SK-N-SH (cell line): ENCODE measurements at regions not wholly inside any gene's neighbourhood (a gene's known extent, or its start where the extent isn't known, plus 50 kb on each side); places are given as distances from the start of the nearest gene placed in this dataset.

ENCODE experiments used
- CTCF ChIA-PET: fragments of 300-600, 350-600 bp; formaldehyde crosslinking; extraction: SDS; loops from one replicate; lab custom pipeline; 2021; lab: Yijun Ruan, JAX
- POLR2A ChIA-PET: fragments of 350-600 bp; sonication (Branson Sonifier 250); formaldehyde crosslinking; extraction: SDS; loops from one replicate; lab custom pipeline; 2020; ENCODE audit warnings: antibody characterized with exemption, inconsistent platforms; lab: Yijun Ruan, JAX
- DNase-seq: peaks from one replicate; pipeline ENCODE4 v3.0.0; 2012
- H2AFZ ChIP-seq: fragments of 200-600 bp; sonication (generic); 2 replicates; pipeline ENCODE4 v1.8.1; 2016; ENCODE audit warnings: antibody characterized with exemption, mild to moderate bottlenecking, low read depth
- H3F3A ChIP-seq: fragments of 200-600 bp; sonication (generic); replicated peaks from 2 replicates; pipeline ENCODE3; 2016; ENCODE audit warnings: antibody characterized with exemption, mild to moderate bottlenecking; ENCODE audit not compliant: insufficient read depth
- H3K27ac ChIP-seq, 2 experiments: fragments of 200-500 bp in 1 of 2; fragments of 200-600 bp in 1 of 2; sonication (Bioruptor generic) in 1 of 2; sonication (generic), shearing (Covaris generic) in 1 of 2; 2 replicates each; pipeline versions ENCODE4 v1.5.1 to v1.6.1; 2014 to 2016; ENCODE audit warnings: low read depth in 2 of 2, inconsistent platforms in 1 of 2, low read length in 1 of 2, mild to moderate bottlenecking in 1 of 2, mixed read lengths in 1 of 2
- H3K27me3 ChIP-seq: fragments of 200-600 bp; sonication (generic), shearing (Covaris generic); 2 replicates; pipeline ENCODE4 v1.6.1; 2016; ENCODE audit warnings: mixed run types; ENCODE audit not compliant: insufficient read depth
- H3K36me3 ChIP-seq, 2 experiments: fragments of 200-500 bp in 1 of 2; fragments of 200-600 bp in 1 of 2; sonication (Bioruptor generic) in 1 of 2; sonication (generic) in 1 of 2; replicated peaks in 1 of 2; 2 replicates each; pipeline versions ENCODE3 to v1.5.1; 2014 to 2016; ENCODE audit warnings: low read length in 1 of 2, mild to moderate bottlenecking in 1 of 2; ENCODE audit not compliant: insufficient read depth in 2 of 2, control insufficient read depth in 1 of 2
- H3K4me1 ChIP-seq, 2 experiments: fragments of 200-500 bp in 1 of 2; fragments of 200-600 bp in 1 of 2; sonication (Bioruptor generic) in 1 of 2; sonication (generic), shearing (Covaris generic) in 1 of 2; 2 replicates each; pipeline versions ENCODE4 v1.5.1 to v1.6.1; 2014 to 2016; ENCODE audit warnings: low read depth in 1 of 2, low read length in 1 of 2, mixed run types in 1 of 2; ENCODE audit not compliant: insufficient read depth in 2 of 2, control insufficient read depth in 1 of 2
- H3K4me2 ChIP-seq: fragments of 200-600 bp; sonication (generic), shearing (Covaris generic); 2 replicates; pipeline ENCODE4 v1.6.1; 2017; ENCODE audit warnings: mixed run types
- H3K4me3 ChIP-seq, 2 experiments: fragments of 200-500 bp in 1 of 2; fragments of 200-600 bp in 1 of 2; sonication (Bioruptor generic) in 1 of 2; sonication (generic), shearing (Covaris generic) in 1 of 2; 2 replicates each; pipeline versions ENCODE4 v1.5.1 to v1.8.1; 2014 to 2016; ENCODE audit warnings: low read depth in 2 of 2, inconsistent platforms in 1 of 2, low read length in 1 of 2, mild to moderate bottlenecking in 1 of 2, mixed read lengths in 1 of 2, moderate library complexity in 1 of 2
- H3K79me2 ChIP-seq: fragments of 200-600 bp; sonication (generic); 2 replicates; pipeline ENCODE4 v1.8.1; 2017; ENCODE audit warnings: mild to moderate bottlenecking; ENCODE audit not compliant: insufficient read depth
- H3K9ac ChIP-seq: fragments of 200-600 bp; sonication (generic); 2 replicates; pipeline ENCODE4 v1.6.1; 2017; ENCODE audit warnings: mixed run types
- H3K9me2 ChIP-seq: fragments of 200-600 bp; sonication (generic); 2 replicates; pipeline ENCODE4 v1.6.1; 2017; ENCODE audit warnings: mixed run types
- H3K9me3 ChIP-seq: fragments of 200-600 bp; sonication (generic); 2 replicates; pipeline ENCODE4 v1.6.1; 2017; ENCODE audit warnings: mixed run types, mild to moderate bottlenecking, moderate library complexity
- H4K20me1 ChIP-seq: fragments of 200-600 bp; sonication (generic); 2 replicates; pipeline ENCODE4 v1.6.1; 2017; ENCODE audit warnings: mild to moderate bottlenecking, mixed run types; ENCODE audit not compliant: insufficient read depth
- GABPA ChIP-seq: IDR thresholded peaks from 2 replicates; pipeline ENCODE4 v1.4.0; 2012; ENCODE audit warnings: low read depth, mild to moderate bottlenecking
- GATA2 ChIP-seq: sonication (generic); formaldehyde crosslinking; IDR thresholded peaks from 2 replicates; pipeline ENCODE4 v1.5.0; 2020; ENCODE audit warnings: mild to moderate bottlenecking, missing genetic modification reagents
- NFIC ChIP-seq: IDR thresholded peaks from 2 replicates; pipeline ENCODE4 v1.4.0; 2012; ENCODE audit warnings: borderline replicate concordance
- RAD21 ChIP-seq: IDR thresholded peaks from 2 replicates; pipeline ENCODE4 v1.6.1; 2012; ENCODE audit warnings: mild to moderate bottlenecking, low read length
- RCOR1 ChIP-seq: fragments of 150-350 bp; IDR thresholded peaks from 2 replicates; pipeline ENCODE4 v1.6.1; 2017; ENCODE audit warnings: antibody characterized with exemption, low read length
- SIN3A ChIP-seq: IDR thresholded peaks from 2 replicates; pipeline ENCODE4 v1.6.1; 2012; ENCODE audit warnings: low read depth, mild to moderate bottlenecking, low read length, moderate library complexity, borderline replicate concordance
- TAF1 ChIP-seq: IDR thresholded peaks from 2 replicates; pipeline ENCODE4 v1.6.1; 2012; ENCODE audit warnings: low read depth, mild to moderate bottlenecking, low read length, moderate library complexity, borderline replicate concordance
- WGBS: methylation state at CpG from one replicate; pipeline ENCODE4 v1.1.6; 2017; ENCODE audit warnings: low lambda C conversion rate; 5-methylcytosine and 5-hydroxymethylcytosine counted together
- TF ChIP-seq, protein P1 (sequence below): IDR thresholded peaks from 2 replicates; pipeline ENCODE4 v1.4.0; 2012; ENCODE audit warnings: low read depth, borderline replicate concordance
- TF ChIP-seq, protein P2 (sequence below): fragments of 150-350 bp; IDR thresholded peaks from 2 replicates; pipeline ENCODE4 v1.6.1; 2017; ENCODE audit warnings: antibody characterized with exemption, low read length, low read depth, borderline replicate concordance
- TF ChIP-seq, protein P3 (sequence below): fragments of 200-600 bp; sonication (generic); IDR thresholded peaks from 2 replicates; pipeline ENCODE4 v1.6.1; 2017; ENCODE audit warnings: antibody characterized with exemption, mild to moderate bottlenecking, moderate library complexity
- TF ChIP-seq, protein P4 (sequence below): IDR thresholded peaks from 2 replicates; pipeline ENCODE4 v1.4.0; 2012; ENCODE audit warnings: low read depth, borderline replicate concordance
- TF ChIP-seq, protein P5 (sequence below): IDR thresholded peaks from 2 replicates; pipeline ENCODE4 v1.4.0; 2012; ENCODE audit warnings: low read depth
- TF ChIP-seq, protein P6 (sequence below): IDR thresholded peaks from 2 replicates; pipeline ENCODE4 v1.6.1; 2012; ENCODE audit warnings: mild to moderate bottlenecking, low read depth, low read length, moderate library complexity

DNA sequence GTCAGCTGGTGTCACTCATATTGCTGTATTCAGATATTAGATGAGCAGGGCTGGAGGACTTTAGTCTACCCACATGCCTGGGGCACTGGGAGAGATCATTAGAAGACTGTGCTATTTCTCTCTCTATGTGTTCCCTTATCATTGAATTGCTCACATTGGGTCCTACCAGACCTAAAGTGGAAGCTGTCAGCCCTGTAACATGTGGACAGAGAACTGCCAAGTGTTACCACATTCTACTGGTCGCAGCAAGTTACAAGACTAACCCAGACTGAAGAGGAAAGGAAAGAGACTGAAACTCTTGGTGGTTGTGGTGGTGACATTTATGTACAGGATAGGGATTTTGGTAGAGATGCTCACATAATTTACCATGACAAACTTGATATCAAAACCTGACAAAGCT lies 627.1 kb upstream of the FZD8 start (continued):
- TF ChIP-seq, protein P1, sequence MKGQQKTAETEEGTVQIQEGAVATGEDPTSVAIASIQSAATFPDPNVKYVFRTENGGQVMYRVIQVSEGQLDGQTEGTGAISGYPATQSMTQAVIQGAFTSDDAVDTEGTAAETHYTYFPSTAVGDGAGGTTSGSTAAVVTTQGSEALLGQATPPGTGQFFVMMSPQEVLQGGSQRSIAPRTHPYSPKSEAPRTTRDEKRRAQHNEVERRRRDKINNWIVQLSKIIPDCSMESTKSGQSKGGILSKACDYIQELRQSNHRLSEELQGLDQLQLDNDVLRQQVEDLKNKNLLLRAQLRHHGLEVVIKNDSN: no peak
- TF ChIP-seq SIN3A (no peak), RAD21 (no peak)
- TF ChIP-seq, protein P2, sequence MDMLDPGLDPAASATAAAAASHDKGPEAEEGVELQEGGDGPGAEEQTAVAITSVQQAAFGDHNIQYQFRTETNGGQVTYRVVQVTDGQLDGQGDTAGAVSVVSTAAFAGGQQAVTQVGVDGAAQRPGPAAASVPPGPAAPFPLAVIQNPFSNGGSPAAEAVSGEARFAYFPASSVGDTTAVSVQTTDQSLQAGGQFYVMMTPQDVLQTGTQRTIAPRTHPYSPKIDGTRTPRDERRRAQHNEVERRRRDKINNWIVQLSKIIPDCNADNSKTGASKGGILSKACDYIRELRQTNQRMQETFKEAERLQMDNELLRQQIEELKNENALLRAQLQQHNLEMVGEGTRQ: no peak
- TF ChIP-seq, protein P3, sequence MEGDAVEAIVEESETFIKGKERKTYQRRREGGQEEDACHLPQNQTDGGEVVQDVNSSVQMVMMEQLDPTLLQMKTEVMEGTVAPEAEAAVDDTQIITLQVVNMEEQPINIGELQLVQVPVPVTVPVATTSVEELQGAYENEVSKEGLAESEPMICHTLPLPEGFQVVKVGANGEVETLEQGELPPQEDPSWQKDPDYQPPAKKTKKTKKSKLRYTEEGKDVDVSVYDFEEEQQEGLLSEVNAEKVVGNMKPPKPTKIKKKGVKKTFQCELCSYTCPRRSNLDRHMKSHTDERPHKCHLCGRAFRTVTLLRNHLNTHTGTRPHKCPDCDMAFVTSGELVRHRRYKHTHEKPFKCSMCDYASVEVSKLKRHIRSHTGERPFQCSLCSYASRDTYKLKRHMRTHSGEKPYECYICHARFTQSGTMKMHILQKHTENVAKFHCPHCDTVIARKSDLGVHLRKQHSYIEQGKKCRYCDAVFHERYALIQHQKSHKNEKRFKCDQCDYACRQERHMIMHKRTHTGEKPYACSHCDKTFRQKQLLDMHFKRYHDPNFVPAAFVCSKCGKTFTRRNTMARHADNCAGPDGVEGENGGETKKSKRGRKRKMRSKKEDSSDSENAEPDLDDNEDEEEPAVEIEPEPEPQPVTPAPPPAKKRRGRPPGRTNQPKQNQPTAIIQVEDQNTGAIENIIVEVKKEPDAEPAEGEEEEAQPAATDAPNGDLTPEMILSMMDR: no peak

DNA sequence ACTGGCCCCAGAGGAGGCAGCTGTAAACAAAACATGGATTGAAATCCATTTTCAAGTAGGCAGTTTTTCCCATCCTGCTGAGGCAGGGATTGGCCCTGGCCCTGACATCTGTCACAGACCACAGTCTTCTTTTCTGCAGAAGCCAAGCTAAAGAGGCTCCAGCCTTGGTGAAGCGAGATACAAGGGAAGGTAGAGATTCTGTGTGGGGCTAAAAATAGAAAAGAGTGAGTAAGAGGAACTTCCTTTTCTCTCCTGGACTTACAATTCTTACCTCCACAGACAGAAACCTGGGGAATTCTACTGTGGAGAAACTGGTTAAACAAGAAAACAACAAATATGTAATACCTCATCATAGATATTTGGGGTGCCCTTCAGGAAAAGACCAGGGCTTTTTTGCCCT lies 624.8 kb upstream of the FZD8 start:
- POLR2A ChIA-PET: no interaction called here

More for the DNA sequence above, 624.8 kb upstream of the FZD8 start:
- Histone ChIP-seq H3K9ac (no peak overlapping the region), H3K9me2 (no peaks in the 10 kb centered on the region), H3K36me3 (no peaks in the 10 kb centered on the region), H4K20me1 (no peaks in the 10 kb centered on the region), H2AFZ (peak overlapping the region; percentile 4; the same call in 1 of the 2 replicates), H3K4me3 (no peak overlapping the region), H3K79me2 (no peaks in the 10 kb centered on the region), H3K4me1 (no peaks in the 10 kb centered on the region), H3F3A (no peaks in the 10 kb centered on the region), H3K9me3 (no peaks in the 10 kb centered on the region), H3K27ac (no peak overlapping the region), H3K4me2 (no peak overlapping the region), H3K27me3 (no peaks in the 10 kb centered on the region)
- WGBS: 61% methylated on average over 1 of the region's 1 CpG
- TF ChIP-seq RCOR1 (no peak), GABPA (no peak), GATA2 (CRISPR knock-in tag) (no peak), RAD21 (no peak), TAF1 (no peak), NFIC (no peak)
- TF ChIP-seq, protein P2: no peak
- TF ChIP-seq, protein P4, sequence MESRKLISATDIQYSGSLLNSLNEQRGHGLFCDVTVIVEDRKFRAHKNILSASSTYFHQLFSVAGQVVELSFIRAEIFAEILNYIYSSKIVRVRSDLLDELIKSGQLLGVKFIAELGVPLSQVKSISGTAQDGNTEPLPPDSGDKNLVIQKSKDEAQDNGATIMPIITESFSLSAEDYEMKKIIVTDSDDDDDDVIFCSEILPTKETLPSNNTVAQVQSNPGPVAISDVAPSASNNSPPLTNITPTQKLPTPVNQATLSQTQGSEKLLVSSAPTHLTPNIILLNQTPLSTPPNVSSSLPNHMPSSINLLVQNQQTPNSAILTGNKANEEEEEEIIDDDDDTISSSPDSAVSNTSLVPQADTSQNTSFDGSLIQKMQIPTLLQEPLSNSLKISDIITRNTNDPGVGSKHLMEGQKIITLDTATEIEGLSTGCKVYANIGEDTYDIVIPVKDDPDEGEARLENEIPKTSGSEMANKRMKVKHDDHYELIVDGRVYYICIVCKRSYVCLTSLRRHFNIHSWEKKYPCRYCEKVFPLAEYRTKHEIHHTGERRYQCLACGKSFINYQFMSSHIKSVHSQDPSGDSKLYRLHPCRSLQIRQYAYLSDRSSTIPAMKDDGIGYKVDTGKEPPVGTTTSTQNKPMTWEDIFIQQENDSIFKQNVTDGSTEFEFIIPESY: no peak
- TF ChIP-seq, protein P5, sequence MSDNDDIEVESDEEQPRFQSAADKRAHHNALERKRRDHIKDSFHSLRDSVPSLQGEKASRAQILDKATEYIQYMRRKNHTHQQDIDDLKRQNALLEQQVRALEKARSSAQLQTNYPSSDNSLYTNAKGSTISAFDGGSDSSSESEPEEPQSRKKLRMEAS: no peak
- TF ChIP-seq, protein P6, sequence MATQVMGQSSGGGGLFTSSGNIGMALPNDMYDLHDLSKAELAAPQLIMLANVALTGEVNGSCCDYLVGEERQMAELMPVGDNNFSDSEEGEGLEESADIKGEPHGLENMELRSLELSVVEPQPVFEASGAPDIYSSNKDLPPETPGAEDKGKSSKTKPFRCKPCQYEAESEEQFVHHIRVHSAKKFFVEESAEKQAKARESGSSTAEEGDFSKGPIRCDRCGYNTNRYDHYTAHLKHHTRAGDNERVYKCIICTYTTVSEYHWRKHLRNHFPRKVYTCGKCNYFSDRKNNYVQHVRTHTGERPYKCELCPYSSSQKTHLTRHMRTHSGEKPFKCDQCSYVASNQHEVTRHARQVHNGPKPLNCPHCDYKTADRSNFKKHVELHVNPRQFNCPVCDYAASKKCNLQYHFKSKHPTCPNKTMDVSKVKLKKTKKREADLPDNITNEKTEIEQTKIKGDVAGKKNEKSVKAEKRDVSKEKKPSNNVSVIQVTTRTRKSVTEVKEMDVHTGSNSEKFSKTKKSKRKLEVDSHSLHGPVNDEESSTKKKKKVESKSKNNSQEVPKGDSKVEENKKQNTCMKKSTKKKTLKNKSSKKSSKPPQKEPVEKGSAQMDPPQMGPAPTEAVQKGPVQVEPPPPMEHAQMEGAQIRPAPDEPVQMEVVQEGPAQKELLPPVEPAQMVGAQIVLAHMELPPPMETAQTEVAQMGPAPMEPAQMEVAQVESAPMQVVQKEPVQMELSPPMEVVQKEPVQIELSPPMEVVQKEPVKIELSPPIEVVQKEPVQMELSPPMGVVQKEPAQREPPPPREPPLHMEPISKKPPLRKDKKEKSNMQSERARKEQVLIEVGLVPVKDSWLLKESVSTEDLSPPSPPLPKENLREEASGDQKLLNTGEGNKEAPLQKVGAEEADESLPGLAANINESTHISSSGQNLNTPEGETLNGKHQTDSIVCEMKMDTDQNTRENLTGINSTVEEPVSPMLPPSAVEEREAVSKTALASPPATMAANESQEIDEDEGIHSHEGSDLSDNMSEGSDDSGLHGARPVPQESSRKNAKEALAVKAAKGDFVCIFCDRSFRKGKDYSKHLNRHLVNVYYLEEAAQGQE: no peak
- DNase-seq: no peak
- CTCF ChIA-PET: no interaction called here
